SU-DHL-6 (cell line): ENCODE measurements at regions not wholly inside any gene's neighbourhood (a gene's known extent, or its start where the extent isn't known, plus 50 kb on each side); places are given as distances from the start of the nearest gene placed in this dataset.

Source experiments
- H2AFZ ChIP-seq: fragments of 200-600 bp; sonication (generic); 2 replicates; pipeline ENCODE4 v1.6.1; 2014; ENCODE audit warnings: low read depth, mild to moderate bottlenecking, moderate library complexity, mixed read lengths, antibody characterized with exemption, low read length; ENCODE audit not compliant: severe bottlenecking
- H3F3A ChIP-seq: fragments of 200-600 bp; shearing (Covaris generic); 2 replicates; pipeline ENCODE4 v1.6.0; 2016; ENCODE audit warnings: antibody characterized with exemption, mild to moderate bottlenecking; ENCODE audit not compliant: insufficient read depth
- H3K27ac ChIP-seq: fragments of 200-600 bp; sonication (generic); 2 replicates; pipeline ENCODE4 v1.5.1; 2016; ENCODE audit warnings: low read depth, mild to moderate bottlenecking, low read length, moderate library complexity, mixed read lengths
- H3K27me3 ChIP-seq: fragments of 200-600 bp; sonication (generic), shearing (Covaris generic); 2 replicates; pipeline ENCODE4 v1.6.0; 2014; ENCODE audit warnings: mild to moderate bottlenecking, low read length
- H3K36me3 ChIP-seq: fragments of 200-600 bp; sonication (generic); 2 replicates; pipeline ENCODE4 v1.6.1; 2014; ENCODE audit warnings: mild to moderate bottlenecking, low read length, mixed read lengths
- H3K4me2 ChIP-seq: fragments of 300-600, 200-600 bp; shearing (Covaris generic), sonication (generic); 2 replicates; pipeline ENCODE4 v1.6.0; 2014; ENCODE audit warnings: low read length, low read depth, mild to moderate bottlenecking; ENCODE audit not compliant: poor library complexity, severe bottlenecking
- H3K4me3 ChIP-seq: fragments of 200-600 bp; sonication (generic); 2 replicates; pipeline ENCODE4 v1.5.1; 2014; ENCODE audit warnings: antibody characterized with exemption, low read length, mild to moderate bottlenecking, mixed read lengths; ENCODE audit not compliant: insufficient read depth, poor library complexity, severe bottlenecking
- H3K79me2 ChIP-seq: fragments of 200-600 bp; sonication (generic); 2 replicates; pipeline ENCODE4 v1.6.1; 2014; ENCODE audit warnings: mild to moderate bottlenecking, low read length, moderate library complexity; ENCODE audit not compliant: insufficient read depth
- H3K9ac ChIP-seq: fragments of 200-600 bp; sonication (generic); 2 replicates; pipeline ENCODE4 v1.7.0; 2014; ENCODE audit warnings: mild to moderate bottlenecking, low read length
- H3K9me2 ChIP-seq: fragments of 200-600 bp; sonication (generic); replicated peaks from 2 replicates; pipeline ENCODE4 v1.6.1; 2014; ENCODE audit warnings: low read length; ENCODE audit not compliant: insufficient read depth
- H3K9me3 ChIP-seq: fragments of 200-600 bp; sonication (generic); 2 replicates; pipeline ENCODE4 v1.6.1; 2014; ENCODE audit warnings: low read length, mixed read lengths; ENCODE audit not compliant: insufficient read depth
- H4K20me1 ChIP-seq: fragments of 200-600 bp; sonication (generic); 2 replicates; pipeline ENCODE4 v1.6.1; 2014; ENCODE audit warnings: low read depth, mild to moderate bottlenecking, antibody characterized with exemption, low read length, moderate library complexity, mixed read lengths
- CTCF ChIP-seq: fragments of 200-600 bp; sonication (generic); IDR thresholded peaks from one replicate; pipeline ENCODE4 v1.5.1; 2017; ENCODE audit warnings: antibody characterized with exemption, mild to moderate bottlenecking, low read length, moderate library complexity; ENCODE audit not compliant: insufficient read depth, poor library complexity, severe bottlenecking
- EZH2phosphoT487 ChIP-seq: fragments of 200-600 bp; sonication (generic), shearing (Covaris generic); conservative IDR thresholded peaks from 2 replicates; pipeline ENCODE4 v1.6.1; 2018; ENCODE audit warnings: mild to moderate bottlenecking, antibody characterized with exemption, low read length, moderate library complexity, mixed read lengths

GRCh38 chr12:28883406-28883997 lies 265.6 kb upstream of the FAR2 start:
- H3K79me2 ChIP-seq, result no peaks in the 10 kb centered on the region
- H3K36me3 ChIP-seq, result no peaks in the 10 kb centered on the region
- TF ChIP-seq EZH2phosphoT487, result no peak
- no peak for TF ChIP-seq CTCF
- H3K9me3 ChIP-seq, result no peaks in the 10 kb centered on the region
- no peak overlapping the region for H3K4me3 ChIP-seq
- H3K4me2 ChIP-seq, result no peak overlapping the region
- no peaks in the 10 kb centered on the region for H3K27me3 ChIP-seq
- no peaks in the 10 kb centered on the region for H4K20me1 ChIP-seq
- H3K27ac ChIP-seq, result no peak overlapping the region
- H3K9ac ChIP-seq, result no peak overlapping the region
- H3F3A ChIP-seq, result no peaks in the 10 kb centered on the region
- no peaks in the 10 kb centered on the region for H3K9me2 ChIP-seq
- no peak overlapping the region for H2AFZ ChIP-seq

GRCh38 chr12:28884904-28885679 lies 264.0 kb upstream of the FAR2 start:
- no peaks in the 10 kb centered on the region for H3K9me3 ChIP-seq
- H2AFZ ChIP-seq, result no peak overlapping the region
- H3K27ac ChIP-seq, result no peak overlapping the region
- H3K79me2 ChIP-seq, result no peaks in the 10 kb centered on the region
- no peaks in the 10 kb centered on the region for H3K36me3 ChIP-seq
- H3K4me3 ChIP-seq, result no peak overlapping the region
- H3F3A ChIP-seq, result no peaks in the 10 kb centered on the region
- TF ChIP-seq CTCF (no peak), EZH2phosphoT487 (no peak)
- H3K9ac ChIP-seq, result no peak overlapping the region
- no peak overlapping the region for H3K4me2 ChIP-seq
- no peaks in the 10 kb centered on the region for H3K9me2 ChIP-seq
- H3K27me3 ChIP-seq, result no peaks in the 10 kb centered on the region
- no peaks in the 10 kb centered on the region for H4K20me1 ChIP-seq

GRCh38 chr12:28885928-28886327 lies 263.1 kb upstream of the FAR2 start:
- Histone ChIP-seq H3K36me3 (no peaks in the 10 kb centered on the region), H2AFZ (no peak overlapping the region), H3K9ac (no peak overlapping the region), H3K9me3 (no peaks in the 10 kb centered on the region), H3K27ac (no peak overlapping the region), H3K4me3 (no peak overlapping the region), H3K79me2 (no peaks in the 10 kb centered on the region), H3K9me2 (no peaks in the 10 kb centered on the region), H4K20me1 (no peaks in the 10 kb centered on the region), H3K4me2 (no peak overlapping the region), H3F3A (no peaks in the 10 kb centered on the region), H3K27me3 (no peaks in the 10 kb centered on the region)
- no peak for TF ChIP-seq CTCF
- no peak for TF ChIP-seq EZH2phosphoT487
